Adrenal gland (tissue), 5 donors: ENCODE measurements at regions not wholly inside any gene's neighbourhood (a gene's known extent, or its start where the extent isn't known, plus 50 kb on each side); places are given as distances from the start of the nearest gene placed in this dataset.

Experiments used
- POLR2A ChIP-seq, 2 donors: fragments of 450-650 bp; IDR thresholded peaks; one replicate each; pipeline ENCODE4 v1.6.1; 2017; ENCODE audit warnings: antibody characterized with exemption in 2 of 2, mild to moderate bottlenecking in 2 of 2, moderate library complexity in 1 of 2
- TF ChIP-seq, protein P1 (sequence below), 6 experiments: fragments of 450-650 bp in 4 of 6; fragments of 200-600 bp in 2 of 6; sonication (generic) in 1 of 6; IDR thresholded peaks; 1 replicate in 5 of 6; 2 replicates in 1 of 6; pipeline versions ENCODE4 v1.5.1 to v1.8.0; 2016 to 2021; ENCODE audit warnings: antibody characterized with exemption in 6 of 6, mild to moderate bottlenecking in 2 of 6, moderate library complexity in 1 of 6
- donor health status: DM: no; HTN: no; CAD: no.

DNA sequence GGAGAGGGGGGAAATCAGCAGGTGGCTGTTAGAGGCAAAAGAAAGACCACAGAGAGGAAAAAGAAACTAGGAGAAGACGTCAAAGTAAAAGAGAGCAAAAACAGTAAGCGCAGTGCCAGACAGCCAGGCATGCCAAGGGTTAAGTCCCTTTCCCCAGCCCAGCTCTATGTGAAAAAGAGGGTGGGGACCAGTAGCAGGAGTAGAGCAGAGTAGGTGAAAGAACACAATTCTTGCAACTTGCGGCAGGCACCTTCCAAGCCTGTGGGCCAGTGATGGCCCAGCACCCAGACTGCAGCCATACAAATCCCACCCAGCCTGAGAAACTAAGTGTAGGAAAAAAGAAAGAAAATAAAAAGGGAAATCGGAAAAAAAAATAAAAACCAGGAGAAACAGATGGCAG, 64.2 kb upstream of the ZNF85 start:
- TF ChIP-seq, protein P1, sequence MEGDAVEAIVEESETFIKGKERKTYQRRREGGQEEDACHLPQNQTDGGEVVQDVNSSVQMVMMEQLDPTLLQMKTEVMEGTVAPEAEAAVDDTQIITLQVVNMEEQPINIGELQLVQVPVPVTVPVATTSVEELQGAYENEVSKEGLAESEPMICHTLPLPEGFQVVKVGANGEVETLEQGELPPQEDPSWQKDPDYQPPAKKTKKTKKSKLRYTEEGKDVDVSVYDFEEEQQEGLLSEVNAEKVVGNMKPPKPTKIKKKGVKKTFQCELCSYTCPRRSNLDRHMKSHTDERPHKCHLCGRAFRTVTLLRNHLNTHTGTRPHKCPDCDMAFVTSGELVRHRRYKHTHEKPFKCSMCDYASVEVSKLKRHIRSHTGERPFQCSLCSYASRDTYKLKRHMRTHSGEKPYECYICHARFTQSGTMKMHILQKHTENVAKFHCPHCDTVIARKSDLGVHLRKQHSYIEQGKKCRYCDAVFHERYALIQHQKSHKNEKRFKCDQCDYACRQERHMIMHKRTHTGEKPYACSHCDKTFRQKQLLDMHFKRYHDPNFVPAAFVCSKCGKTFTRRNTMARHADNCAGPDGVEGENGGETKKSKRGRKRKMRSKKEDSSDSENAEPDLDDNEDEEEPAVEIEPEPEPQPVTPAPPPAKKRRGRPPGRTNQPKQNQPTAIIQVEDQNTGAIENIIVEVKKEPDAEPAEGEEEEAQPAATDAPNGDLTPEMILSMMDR (IDR thresholded peaks at IDR 0.05): no peak
- TF ChIP-seq POLR2A (IDR thresholded peaks at IDR 0.05): no peak
